Spleen (tissue), 11 donors: ENCODE measurements at regions not wholly inside any gene's neighbourhood (a gene's known extent, or its start where the extent isn't known, plus 50 kb on each side); places are given as distances from the start of the nearest gene placed in this dataset.
A peak's percentile ranks its signal among the peaks of the same experiment; 100 is the strongest.

Experiments used
- DNase-seq: peaks from one replicate; pipeline ENCODE4 v3.0.0-alpha.2; 2020
- H3K27ac ChIP-seq, 8 donors: fragments of 200-600 bp; sonication (generic) in 7 of 8; 1 replicate in 4 of 8; 2 replicates in 4 of 8; pipeline versions ENCODE4 v1.5.0 to v1.8.0; 2016 to 2021; ENCODE audit warnings: inconsistent platforms in 4 of 8, mild to moderate bottlenecking in 4 of 8, moderate library complexity in 1 of 8
- H3K27me3 ChIP-seq, 7 donors: fragments of 200-600 bp; sonication (generic) in 6 of 7; replicated peaks in 1 of 7; 1 replicate in 4 of 7; 2 replicates in 3 of 7; pipeline versions ENCODE4 v1.5.0 to v1.8.0; 2016 to 2021; ENCODE audit warnings: inconsistent platforms in 3 of 7, mild to moderate bottlenecking in 1 of 7
- H3K36me3 ChIP-seq, 6 donors: fragments of 200-600 bp; sonication (generic) in 5 of 6; 1 replicate in 4 of 6; 2 replicates in 2 of 6; pipeline versions ENCODE4 v1.5.0 to v1.8.0; 2016 to 2021; ENCODE audit warnings: inconsistent platforms in 2 of 6
- H3K4me1 ChIP-seq, 6 donors: fragments of 200-600 bp; sonication (generic) in 5 of 6; 1 replicate in 3 of 6; 2 replicates in 3 of 6; pipeline versions ENCODE4 v1.5.0 to v1.8.0; 2016 to 2021; ENCODE audit warnings: inconsistent platforms in 3 of 6
- H3K4me3 ChIP-seq, 8 donors: fragments of 200-600 bp; sonication (generic) in 7 of 8; 1 replicate in 4 of 8; 2 replicates in 4 of 8; pipeline versions ENCODE4 v1.5.0 to v1.8.0; 2016 to 2021; ENCODE audit warnings: inconsistent platforms in 4 of 8, mild to moderate bottlenecking in 4 of 8, moderate library complexity in 2 of 8
- H3K9me3 ChIP-seq, 8 donors: fragments of 200-600 bp; sonication (generic) in 7 of 8; 1 replicate in 4 of 8; 2 replicates in 4 of 8; pipeline versions ENCODE4 v1.5.0 to v1.8.0; 2016 to 2021; ENCODE audit warnings: inconsistent platforms in 4 of 8
- CTCF ChIP-seq, 11 experiments: fragments of 200-600 bp in 7 of 11; fragments of 450-650 bp in 4 of 11; sonication (generic) in 4 of 11; IDR thresholded peaks in 8 of 11; conservative IDR thresholded peaks in 3 of 11; 1 replicate in 7 of 11; 2 replicates in 4 of 11; pipeline versions ENCODE4 v1.4.0 to v1.8.0; 2016 to 2021; ENCODE audit warnings: antibody characterized with exemption in 11 of 11, inconsistent platforms in 4 of 11, mild to moderate bottlenecking in 1 of 11
- POLR2A ChIP-seq, 3 donors: fragments of 450-650 bp; IDR thresholded peaks; one replicate each; pipeline ENCODE4 v1.5.1; 2017; ENCODE audit warnings: antibody characterized with exemption in 3 of 3, mild to moderate bottlenecking in 1 of 3
- POLR2AphosphoS5 ChIP-seq, 3 donors: sonication (generic); formaldehyde crosslinking; IDR thresholded peaks; one replicate each; pipeline ENCODE4 v1.5.1; 2017; ENCODE audit warnings: antibody characterized with exemption in 3 of 3
- WGBS, 5 donors: extraction: QIAGEN DNeasy Blood & Tissue Kit in 3 of 5; methylation state at CpG; one replicate each; pipeline versions ENCODE4 v1.1.5 to v1.1.7; 2013 to 2018; 5-methylcytosine and 5-hydroxymethylcytosine counted together
- intact Hi-C: fragments of 100-400 bp; cut with DNase I; formaldehyde crosslinking; loops from one replicate; pipeline ENCODE4 v1.15.0; 2023; ENCODE audit warnings: low total_unique reads
- donor health status: healthy with polysubstance abuse.
- donor health status: DM: no; HTN: no; CAD: no; lungs with moderate emphysema.
- donor health status: DM: no; HTN: no; CAD: no.
- donor health status: Bipolar disorder and iron deficiency.
- donor health status: healthy.
- donor health status: DM: no; HTN: no; CAD: no.
- donor health status: DM: yes; HTN: yes; CAD: no.

DNA sequence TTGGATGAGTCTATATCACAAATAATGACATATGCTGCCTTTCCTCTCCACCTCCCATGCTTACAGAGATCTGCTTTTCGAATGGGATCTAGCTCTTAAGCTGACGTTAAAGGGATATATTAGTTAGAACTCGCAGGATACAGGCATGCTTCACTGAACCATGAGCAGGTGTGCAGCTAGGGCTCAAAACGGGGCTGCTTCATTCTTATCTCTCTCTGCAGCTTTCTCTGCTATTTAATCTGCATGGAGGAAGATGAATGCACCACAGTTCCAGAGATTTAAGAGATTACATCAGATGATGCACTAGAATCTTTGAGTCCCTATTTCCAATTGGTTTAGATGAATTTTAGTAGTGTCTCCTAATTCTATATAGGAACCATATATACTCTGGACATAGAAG is 327.0 kb downstream of the RAD51AP2 start:
- Histone ChIP-seq H3K27me3 (no peaks in the 10 kb centered on the region), H3K4me3 (no peak overlapping the region), H3K9me3 (no peaks in the 10 kb centered on the region), H3K36me3 (no peaks in the 10 kb centered on the region), H3K4me1 (no peaks in the 10 kb centered on the region), H3K27ac (peak overlapping the region in 1 of 8 donors; percentile 7)
- WGBS, 5 donors = 53 to 58% (median 55%) methylated on average over 4 of the region's 4 CpGs
- no peak for TF ChIP-seq POLR2AphosphoS5 (IDR thresholded peaks at IDR 0.05)
- no peak for TF ChIP-seq POLR2A (IDR thresholded peaks at IDR 0.05)
- TF ChIP-seq CTCF (IDR thresholded peaks at IDR 0.05 in 8 of 11, conservative IDR thresholded peaks at IDR 0.05 in 3 of 11) = no peak
- intact Hi-C loops = no loop called here
- no peak for DNase-seq

DNA sequence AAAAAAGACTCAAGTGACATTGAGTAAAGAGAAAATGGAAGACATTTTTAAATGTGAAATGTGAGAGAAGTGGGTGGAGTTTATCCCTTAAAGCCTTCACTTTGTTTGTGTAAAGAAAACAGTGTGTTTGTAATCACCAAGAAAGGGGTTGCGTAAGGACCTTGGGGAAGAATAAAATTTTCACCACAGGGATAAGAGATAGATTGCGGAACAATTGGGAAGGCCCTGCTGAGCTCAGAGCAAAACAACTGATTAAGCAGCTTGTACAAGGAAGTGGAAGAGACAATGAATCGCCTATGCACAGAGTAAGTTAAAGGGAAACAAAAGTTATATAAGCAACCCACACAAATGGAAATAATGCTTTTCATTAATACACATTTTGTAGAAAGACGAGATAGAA is 327.7 kb downstream of the RAD51AP2 start:
- Histone ChIP-seq H3K9me3 (no peaks in the 10 kb centered on the region), H3K36me3 (no peaks in the 10 kb centered on the region), H3K4me1 (no peaks in the 10 kb centered on the region), H3K27ac (peak overlapping the region in 1 of 8 donors; percentile 7), H3K4me3 (no peak overlapping the region), H3K27me3 (no peaks in the 10 kb centered on the region)
- no peak for DNase-seq
- 71 to 90% (median 79%) methylated on average over 4 of the region's 4 CpGs for WGBS, 5 donors
- TF ChIP-seq POLR2A (IDR thresholded peaks at IDR 0.05) = no peak
- TF ChIP-seq POLR2AphosphoS5 (IDR thresholded peaks at IDR 0.05) = no peak
- no peak for TF ChIP-seq CTCF (IDR thresholded peaks at IDR 0.05 in 8 of 11, conservative IDR thresholded peaks at IDR 0.05 in 3 of 11)
- intact Hi-C loops = no loop called here

DNA sequence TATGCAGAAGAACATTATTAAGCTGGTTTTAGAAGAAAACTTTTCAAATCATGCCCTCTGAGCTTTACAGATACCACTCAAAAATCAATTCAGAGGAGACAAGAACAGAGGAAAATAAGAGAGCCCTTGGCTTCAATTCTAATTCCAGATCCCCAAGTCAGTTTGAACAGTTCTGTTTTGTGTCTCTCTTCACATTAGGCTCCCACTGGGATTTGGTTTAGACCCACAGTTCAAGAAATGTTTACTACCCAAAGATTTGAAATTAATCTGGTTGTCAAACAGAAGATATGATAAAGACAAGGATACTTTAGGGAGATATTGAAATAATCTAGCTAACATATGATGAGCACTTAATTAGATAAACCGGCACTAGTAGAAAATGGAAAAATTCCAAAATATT is 329.5 kb downstream of the RAD51AP2 start:
- H3K27ac ChIP-seq = no peak overlapping the region
- H3K4me3 ChIP-seq = no peak overlapping the region
- H3K9me3 ChIP-seq = no peaks in the 10 kb centered on the region
- no peak for DNase-seq
- TF ChIP-seq CTCF (IDR thresholded peaks at IDR 0.05 in 8 of 11, conservative IDR thresholded peaks at IDR 0.05 in 3 of 11) (no peak), POLR2A (IDR thresholded peaks at IDR 0.05) (no peak)
- H3K27me3 ChIP-seq = no peaks in the 10 kb centered on the region
- H3K36me3 ChIP-seq = no peaks in the 10 kb centered on the region
- WGBS, 5 donors = 76 to 96% (median 94%) methylated on average over 1 of the region's 1 CpG
- intact Hi-C loops = no loop called here
- H3K4me1 ChIP-seq = no peaks in the 10 kb centered on the region

GRCh38 chr2:17184512-17184911 is 333.7 kb downstream of the RAD51AP2 start:
- Histone ChIP-seq H3K4me3 (no peak overlapping the region), H3K27me3 (no peaks in the 10 kb centered on the region), H3K4me1 (no peaks in the 10 kb centered on the region), H3K36me3 (no peaks in the 10 kb centered on the region), H3K27ac (no peak overlapping the region), H3K9me3 (no peaks in the 10 kb centered on the region)
- 70 to 82% (median 74%) methylated on average over 2 of the region's 2 CpGs for WGBS, 5 donors
- TF ChIP-seq CTCF (IDR thresholded peaks at IDR 0.05 in 8 of 11, conservative IDR thresholded peaks at IDR 0.05 in 3 of 11) (no peak), POLR2AphosphoS5 (IDR thresholded peaks at IDR 0.05) (no peak)
- intact Hi-C loops = no loop called here
- no peak for DNase-seq
